Activated CD4-positive, alpha-beta T cell treated with anti-CD3 and anti-CD28 coated beads, Interleukin-2, amount 50 U/mL, for 48 hours (primary cell): ENCODE measurements at regions not wholly inside any gene's neighbourhood (a gene's known extent, or its start where the extent isn't known, plus 50 kb on each side); places are given as distances from the start of the nearest gene placed in this dataset.
"Not testable (repeated sequence)": the region's sequence is repeated elsewhere in the genome, so short reads cannot be mapped to it uniquely, and the experiment has no call there.

ENCODE experiments used
- DNase-seq, 2 experiments: peaks; one replicate each; pipeline ENCODE4 v3.0.0-alpha.2; 2020

GRCh38 chr12:61999311-61999710 lies 260.9 kb upstream of the USP15 start:
- no peak for DNase-seq

GRCh38 chr12:62001424-62001823 lies 258.8 kb upstream of the USP15 start:
- DNase-seq, result no peak

GRCh38 chr12:62003226-62003625 lies 257.0 kb upstream of the USP15 start:
- no peak for DNase-seq

GRCh38 chr12:62003701-62004100 lies 256.5 kb upstream of the USP15 start:
- no peak for DNase-seq

GRCh38 chr12:62005615-62006014 lies 254.6 kb upstream of the USP15 start:
- DNase-seq, result no peak

- peak in 1 of 2 experiments; percentile 5 for DNase-seq
These were observed 254.0 kb upstream of the USP15 start for GRCh38 chr12:62006076-62006732.

- no peak for DNase-seq
These were observed 251.5 kb upstream of the USP15 start for GRCh38 chr12:62008703-62009102.

- DNase-seq, result no peak
These were observed 250.8 kb upstream of the USP15 start for GRCh38 chr12:62009445-62009844.

- DNase-seq, result not testable (repeated sequence)
These were observed 249.8 kb upstream of the USP15 start for GRCh38 chr12:62010331-62010906.

- not testable (repeated sequence) for DNase-seq
These were observed 249.2 kb upstream of the USP15 start for GRCh38 chr12:62010973-62011372.

GRCh38 chr12:62014330-62014729 lies 245.9 kb upstream of the USP15 start:
- DNase-seq, result no peak

GRCh38 chr12:62016021-62016420 lies 244.2 kb upstream of the USP15 start:
- no peak for DNase-seq

GRCh38 chr12:62021808-62022207 lies 238.4 kb upstream of the USP15 start:
- no peak for DNase-seq

- no peak for DNase-seq
These were observed 231.7 kb upstream of the USP15 start for GRCh38 chr12:62028536-62028935.

- DNase-seq, result no peak
These were observed 227.3 kb upstream of the USP15 start for GRCh38 chr12:62032870-62033269.

GRCh38 chr12:62044450-62045135 lies 215.6 kb upstream of the USP15 start:
- DNase-seq, result no peak

GRCh38 chr12:62045211-62045610 lies 215.0 kb upstream of the USP15 start:
- no peak for DNase-seq

GRCh38 chr12:62050785-62051184 lies 209.4 kb upstream of the USP15 start:
- no peak for DNase-seq

- no peak for DNase-seq
These were observed 190.2 kb upstream of the USP15 start for GRCh38 chr12:62069976-62070375.

GRCh38 chr12:62073236-62073635 lies 187.0 kb upstream of the USP15 start:
- not testable (repeated sequence) for DNase-seq

- no peak for DNase-seq
These were observed 184.3 kb upstream of the USP15 start for GRCh38 chr12:62075870-62076269.

GRCh38 chr12:62078020-62078419 lies 182.2 kb upstream of the USP15 start:
- no peak for DNase-seq

GRCh38 chr12:62082448-62082847 lies 177.8 kb upstream of the USP15 start:
- DNase-seq, result no peak

GRCh38 chr12:62098132-62098531 lies 162.1 kb upstream of the USP15 start:
- no peak for DNase-seq
